Breast epithelium (tissue), 3 donors: ENCODE measurements at regions not wholly inside any gene's neighbourhood (a gene's known extent, or its start where the extent isn't known, plus 50 kb on each side); places are given as distances from the start of the nearest gene placed in this dataset.

Source experiments
- POLR2A ChIP-seq: fragments of 450-650 bp; IDR thresholded peaks from one replicate; pipeline ENCODE4 v1.6.1; 2016; ENCODE audit warnings: antibody characterized with exemption, mild to moderate bottlenecking, moderate library complexity
- POLR2AphosphoS5 ChIP-seq, 3 donors: sonication (generic); formaldehyde crosslinking; IDR thresholded peaks; one replicate each; pipeline ENCODE4 v1.6.1; 2017; ENCODE audit warnings: antibody characterized with exemption in 3 of 3
- TF ChIP-seq, protein P1 (sequence below), 3 donors: fragments of 450-650 bp; IDR thresholded peaks; one replicate each; pipeline ENCODE4 v1.5.1; 2016 to 2017; ENCODE audit warnings: antibody characterized with exemption in 3 of 3, mild to moderate bottlenecking in 3 of 3, moderate library complexity in 3 of 3

DNA sequence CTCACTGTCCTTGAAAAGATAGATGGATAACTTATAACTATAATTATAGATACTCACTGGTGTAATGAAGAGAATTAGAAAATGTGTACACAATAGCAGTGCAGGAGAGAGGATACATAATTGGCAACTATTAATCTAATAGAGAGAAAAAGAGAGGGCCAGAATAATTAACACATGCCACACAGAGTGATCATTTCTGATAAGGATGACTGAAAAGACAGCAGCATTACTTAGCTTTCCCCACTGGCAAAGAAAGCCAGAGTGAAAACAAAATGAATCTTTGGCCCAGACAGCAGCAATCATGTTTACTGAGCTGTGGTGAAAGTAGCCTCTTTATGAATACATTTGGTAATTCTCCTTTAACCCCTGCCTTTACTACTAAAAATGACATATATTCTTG is 493.3 kb upstream of the ROBO1 start:
- TF ChIP-seq, protein P1, sequence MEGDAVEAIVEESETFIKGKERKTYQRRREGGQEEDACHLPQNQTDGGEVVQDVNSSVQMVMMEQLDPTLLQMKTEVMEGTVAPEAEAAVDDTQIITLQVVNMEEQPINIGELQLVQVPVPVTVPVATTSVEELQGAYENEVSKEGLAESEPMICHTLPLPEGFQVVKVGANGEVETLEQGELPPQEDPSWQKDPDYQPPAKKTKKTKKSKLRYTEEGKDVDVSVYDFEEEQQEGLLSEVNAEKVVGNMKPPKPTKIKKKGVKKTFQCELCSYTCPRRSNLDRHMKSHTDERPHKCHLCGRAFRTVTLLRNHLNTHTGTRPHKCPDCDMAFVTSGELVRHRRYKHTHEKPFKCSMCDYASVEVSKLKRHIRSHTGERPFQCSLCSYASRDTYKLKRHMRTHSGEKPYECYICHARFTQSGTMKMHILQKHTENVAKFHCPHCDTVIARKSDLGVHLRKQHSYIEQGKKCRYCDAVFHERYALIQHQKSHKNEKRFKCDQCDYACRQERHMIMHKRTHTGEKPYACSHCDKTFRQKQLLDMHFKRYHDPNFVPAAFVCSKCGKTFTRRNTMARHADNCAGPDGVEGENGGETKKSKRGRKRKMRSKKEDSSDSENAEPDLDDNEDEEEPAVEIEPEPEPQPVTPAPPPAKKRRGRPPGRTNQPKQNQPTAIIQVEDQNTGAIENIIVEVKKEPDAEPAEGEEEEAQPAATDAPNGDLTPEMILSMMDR (IDR thresholded peaks at IDR 0.05) = no peak
- TF ChIP-seq POLR2A (no peak), POLR2AphosphoS5 (IDR thresholded peaks at IDR 0.05) (no peak)
